Right lobe of liver (tissue), 4 donors: ENCODE measurements at regions not wholly inside any gene's neighbourhood (a gene's known extent, or its start where the extent isn't known, plus 50 kb on each side); places are given as distances from the start of the nearest gene placed in this dataset.

Source experiments
- CTCF ChIP-seq, 4 donors: fragments of 200-600 bp in 3 of 4; fragments of 450-650 bp in 1 of 4; IDR thresholded peaks; one replicate each; pipeline versions ENCODE4 v1.5.1 to v1.8.0; 2016 to 2022; ENCODE audit warnings: antibody characterized with exemption in 4 of 4, mild to moderate bottlenecking in 2 of 4
- POLR2A ChIP-seq: fragments of 450-650 bp; IDR thresholded peaks from one replicate; pipeline ENCODE4 v1.6.1; 2017; ENCODE audit warnings: antibody characterized with exemption, mild to moderate bottlenecking
- donor health status: DM: no; HTN: no; CAD: no.
- donor health status: DM: no; HTN: no; CAD: no.
- donor health status: DM: no; HTN: yes; CAD: no.

GRCh38 chr9:18235181-18235908 is 238.6 kb upstream of the ADAMTSL1 start:
- TF ChIP-seq CTCF (IDR thresholded peaks at IDR 0.05) = no peak
- no peak for TF ChIP-seq POLR2A
